AG09309 (cell line): ENCODE measurements at regions not wholly inside any gene's neighbourhood (a gene's known extent, or its start where the extent isn't known, plus 50 kb on each side); places are given as distances from the start of the nearest gene placed in this dataset.
"Not testable (repeated sequence)": the region's sequence is repeated elsewhere in the genome, so short reads cannot be mapped to it uniquely, and the experiment has no call there.

Experiments
- DNase-seq: peaks from one replicate; pipeline ENCODE4 v3.0.0-alpha.2; 2010; ENCODE audit warnings: low read depth
- H3K4me3 ChIP-seq: 2 replicates; pipeline ENCODE4 v1.5.1; 2011; ENCODE audit warnings: mild to moderate bottlenecking, low read depth, low read length, moderate library complexity; ENCODE audit not compliant: control insufficient read depth
- CTCF ChIP-seq: IDR thresholded peaks from 2 replicates; pipeline ENCODE4 v1.5.1; 2011; ENCODE audit warnings: mild to moderate bottlenecking, low read depth, low read length, inconsistent platforms; ENCODE audit not compliant: insufficient read depth, control insufficient read depth; ENCODE audit errors: missing control alignments

GRCh38 chr2:161480123-161480522, 64.0 kb downstream of the TBR1 start:
- no peak for TF ChIP-seq CTCF
- H3K4me3 ChIP-seq = no peak overlapping the region
- DNase-seq = no peak

GRCh38 chr2:161481619-161482018, 65.5 kb downstream of the TBR1 start:
- H3K4me3 ChIP-seq = no peak overlapping the region
- no peak for TF ChIP-seq CTCF
- no peak for DNase-seq

- no peak for DNase-seq
- no peak for TF ChIP-seq CTCF
- H3K4me3 ChIP-seq = no peak overlapping the region
Observed at GRCh38 chr2:161484061-161484460, 68.0 kb downstream of the TBR1 start.

- no peak for DNase-seq
- no peak overlapping the region for H3K4me3 ChIP-seq
- no peak for TF ChIP-seq CTCF
Observed at GRCh38 chr2:161486111-161486510, 70.0 kb downstream of the TBR1 start.

GRCh38 chr2:161488131-161488699, 72.1 kb downstream of the TBR1 start:
- H3K4me3 ChIP-seq = no peak overlapping the region
- no peak for DNase-seq
- TF ChIP-seq CTCF = no peak

- no peak overlapping the region for H3K4me3 ChIP-seq
- no peak for DNase-seq
- TF ChIP-seq CTCF = no peak
Observed at GRCh38 chr2:161488879-161489278, 72.8 kb downstream of the TBR1 start.

GRCh38 chr2:161500892-161501610, 85.0 kb downstream of the TBR1 start:
- not testable (repeated sequence) for DNase-seq
- peak overlapping the region; percentile 28 for H3K4me3 ChIP-seq

GRCh38 chr2:161502279-161502678, 86.2 kb downstream of the TBR1 start:
- H3K4me3 ChIP-seq, DNase-seq: not testable (repeated sequence)

- DNase-seq, H3K4me3 ChIP-seq: not testable (repeated sequence)
Observed at GRCh38 chr2:161504628-161505289, 88.7 kb downstream of the TBR1 start.

GRCh38 chr2:161505466-161505865, 89.4 kb downstream of the TBR1 start:
- not testable (repeated sequence) for DNase-seq, H3K4me3 ChIP-seq
